Central memory CD8-positive, alpha-beta T cell (primary cell): ENCODE measurements at regions not wholly inside any gene's neighbourhood (a gene's known extent, or its start where the extent isn't known, plus 50 kb on each side); places are given as distances from the start of the nearest gene placed in this dataset.
"Not testable (repeated sequence)": the region's sequence is repeated elsewhere in the genome, so short reads cannot be mapped to it uniquely, and the experiment has no call there.

Source experiments
- ATAC-seq: fragments of 150-1000 bp; cut with Tn5 transposase; replicated peaks from 2 replicates; pipeline ENCODE4 v1.10.0; 2022; ENCODE audit warnings: mild to moderate bottlenecking, moderate FRiP score, moderate number of reproducible peaks; ENCODE audit not compliant: poor library complexity, severe bottlenecking; ENCODE audit errors: extremely low read depth
- DNase-seq, 2 donors: peaks; one replicate each; pipeline ENCODE4 v3.0.0; 2021; ENCODE audit warnings: low spot score in 2 of 2
- H3K27ac Mint-ChIP-seq: one replicate; pipeline ENCODE4 v1.8.0; 2022; ENCODE audit warnings: low read depth, mild to moderate bottlenecking, moderate library complexity, mixed read lengths
- H3K27me3 Mint-ChIP-seq: one replicate; pipeline ENCODE4 v1.8.0; 2022; ENCODE audit warnings: mixed read lengths
- H3K36me3 Mint-ChIP-seq: one replicate; pipeline ENCODE4 v1.8.0; 2022; ENCODE audit warnings: mild to moderate bottlenecking, moderate library complexity, mixed read lengths; ENCODE audit not compliant: insufficient read depth
- H3K4me1 Mint-ChIP-seq: one replicate; pipeline ENCODE4 v1.8.0; 2022; ENCODE audit warnings: mixed read lengths
- H3K4me3 Mint-ChIP-seq: one replicate; pipeline ENCODE4 v1.8.0; 2022; ENCODE audit warnings: mild to moderate bottlenecking, moderate library complexity, mixed read lengths
- H3K9me3 Mint-ChIP-seq: one replicate; pipeline ENCODE4 v1.8.0; 2022; ENCODE audit warnings: mixed read lengths

- not testable (repeated sequence) for DNase-seq, H3K4me3 Mint-ChIP-seq, ATAC-seq, H3K27ac Mint-ChIP-seq, H3K9me3 Mint-ChIP-seq, H3K4me1 Mint-ChIP-seq, H3K36me3 Mint-ChIP-seq
- H3K27me3 Mint-ChIP-seq: peaks cover 20% of the 10 kb centered on the region
Observed at GRCh38 chr7:76937330-76937729, 94.8 kb downstream of the SPDYE17 start.

DNA sequence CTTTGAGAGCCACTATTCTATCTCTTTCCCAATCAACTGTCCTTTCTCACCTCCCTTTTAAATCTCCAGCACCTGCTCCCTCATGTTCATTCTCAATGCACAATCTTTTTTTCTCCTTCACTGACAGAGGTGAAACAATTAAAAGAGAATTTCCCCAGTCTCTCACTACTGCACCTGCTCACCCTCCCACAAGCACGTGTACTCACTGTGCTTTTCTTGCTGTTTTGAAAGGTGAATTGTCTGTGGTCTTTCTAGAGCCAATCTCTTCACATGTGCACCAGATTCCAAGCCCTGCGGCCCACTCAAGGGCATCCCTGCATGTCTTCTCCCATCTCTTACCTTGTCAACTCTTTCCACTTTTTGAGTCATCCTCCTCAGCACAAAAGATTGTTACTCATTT is 95.8 kb downstream of the SPDYE17 start:
- peaks cover 20% of the 10 kb centered on the region for H3K27me3 Mint-ChIP-seq
- DNase-seq, ATAC-seq, H3K27ac Mint-ChIP-seq, H3K4me1 Mint-ChIP-seq, H3K4me3 Mint-ChIP-seq, H3K9me3 Mint-ChIP-seq, H3K36me3 Mint-ChIP-seq: not testable (repeated sequence)

- not testable (repeated sequence) for H3K4me3 Mint-ChIP-seq, ATAC-seq, H3K4me1 Mint-ChIP-seq, DNase-seq, H3K9me3 Mint-ChIP-seq, H3K27ac Mint-ChIP-seq, H3K36me3 Mint-ChIP-seq
- H3K27me3 Mint-ChIP-seq: peaks cover 17% of the 10 kb centered on the region
Observed at GRCh38 chr7:76934711-76935110, 97.5 kb downstream of the SPDYE17 start.

- not testable (repeated sequence) for H3K36me3 Mint-ChIP-seq, H3K9me3 Mint-ChIP-seq, DNase-seq, H3K4me1 Mint-ChIP-seq, ATAC-seq, H3K27ac Mint-ChIP-seq, H3K4me3 Mint-ChIP-seq
- H3K27me3 Mint-ChIP-seq: peaks cover 22% of the 10 kb centered on the region
Observed at GRCh38 chr7:76932957-76933356, 99.2 kb downstream of the SPDYE17 start.

DNA sequence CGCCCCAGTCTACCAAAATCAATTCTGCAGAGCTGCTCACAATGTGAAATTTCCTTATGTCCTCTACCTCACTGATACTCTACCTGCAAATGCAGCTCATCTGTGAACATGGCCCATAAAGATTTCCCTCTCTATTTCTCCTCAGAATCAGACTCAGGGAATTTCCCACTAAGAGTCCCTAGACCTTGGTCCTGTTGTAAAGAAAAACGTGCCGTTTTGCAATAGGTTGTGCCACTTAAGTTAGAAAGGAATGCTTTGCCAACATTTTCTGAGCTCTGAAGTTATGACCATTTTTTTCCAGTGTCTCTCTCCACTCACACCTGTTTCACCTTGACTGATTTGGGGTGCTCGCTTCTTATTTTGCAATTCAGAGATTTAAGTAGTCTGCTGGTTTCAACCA is 100.7 kb downstream of the SPDYE17 start:
- not testable (repeated sequence) for H3K4me1 Mint-ChIP-seq, H3K4me3 Mint-ChIP-seq, H3K9me3 Mint-ChIP-seq, H3K27ac Mint-ChIP-seq, ATAC-seq, H3K36me3 Mint-ChIP-seq, DNase-seq
- peaks cover 26% of the 10 kb centered on the region for H3K27me3 Mint-ChIP-seq

GRCh38 chr7:76930416-76930815 is 101.7 kb downstream of the SPDYE17 start:
- not testable (repeated sequence) for ATAC-seq, H3K4me1 Mint-ChIP-seq, DNase-seq, H3K36me3 Mint-ChIP-seq, H3K4me3 Mint-ChIP-seq, H3K9me3 Mint-ChIP-seq, H3K27ac Mint-ChIP-seq
- H3K27me3 Mint-ChIP-seq: peaks cover 26% of the 10 kb centered on the region

- not testable (repeated sequence) for H3K4me1 Mint-ChIP-seq, H3K27ac Mint-ChIP-seq, ATAC-seq, H3K36me3 Mint-ChIP-seq, H3K9me3 Mint-ChIP-seq, H3K4me3 Mint-ChIP-seq, DNase-seq
- peaks cover 33% of the 10 kb centered on the region for H3K27me3 Mint-ChIP-seq
Observed at GRCh38 chr7:76928751-76929150, 103.4 kb downstream of the SPDYE17 start.

DNA sequence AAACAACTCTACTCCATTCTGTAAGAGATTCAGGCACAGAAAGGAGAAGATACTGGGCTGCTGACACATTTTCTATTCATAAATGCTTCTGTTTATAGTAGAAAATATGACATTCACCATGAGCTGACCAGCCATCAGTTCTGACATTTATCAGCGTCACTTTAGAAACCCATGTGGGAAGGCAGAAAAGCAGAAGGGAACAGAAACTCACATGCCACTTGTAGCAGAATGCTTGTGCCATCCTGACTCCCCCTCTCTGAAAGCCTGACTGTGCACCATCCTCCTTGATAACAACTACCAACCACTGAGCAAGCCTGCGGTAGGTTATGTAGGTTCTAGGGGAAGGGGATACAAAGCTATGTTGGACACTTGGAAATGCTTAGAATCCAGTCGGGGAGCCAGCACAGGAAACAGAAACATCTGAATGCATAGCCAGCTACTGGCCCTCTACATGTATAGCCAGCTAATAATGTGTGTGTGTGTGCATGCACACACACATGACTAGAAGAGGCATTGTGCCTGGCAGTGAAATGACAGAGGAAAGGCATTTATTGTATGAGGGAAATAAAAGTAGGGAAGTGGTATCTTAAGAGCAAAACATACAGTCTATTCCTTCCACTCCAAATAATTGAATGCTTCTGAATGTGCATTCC is 104.3 kb downstream of the SPDYE17 start:
- not testable (repeated sequence) for ATAC-seq, DNase-seq

GRCh38 chr7:76926416-76926815 is 105.7 kb downstream of the SPDYE17 start:
- ATAC-seq, H3K9me3 Mint-ChIP-seq, H3K27ac Mint-ChIP-seq, H3K4me1 Mint-ChIP-seq, DNase-seq, H3K36me3 Mint-ChIP-seq, H3K4me3 Mint-ChIP-seq: not testable (repeated sequence)
- H3K27me3 Mint-ChIP-seq: peaks cover 43% of the 10 kb centered on the region

More for the DNA sequence above, 104.3 kb downstream of the SPDYE17 start:
- H3K27me3 Mint-ChIP-seq: peaks cover 33% of the 10 kb centered on the region
- H3K36me3 Mint-ChIP-seq, H3K4me3 Mint-ChIP-seq, H3K27ac Mint-ChIP-seq, H3K4me1 Mint-ChIP-seq, H3K9me3 Mint-ChIP-seq: not testable (repeated sequence)

- not testable (repeated sequence) for H3K27ac Mint-ChIP-seq, DNase-seq, H3K36me3 Mint-ChIP-seq
Observed at GRCh38 chr7:76924756-76925155, 107.4 kb downstream of the SPDYE17 start.

DNA sequence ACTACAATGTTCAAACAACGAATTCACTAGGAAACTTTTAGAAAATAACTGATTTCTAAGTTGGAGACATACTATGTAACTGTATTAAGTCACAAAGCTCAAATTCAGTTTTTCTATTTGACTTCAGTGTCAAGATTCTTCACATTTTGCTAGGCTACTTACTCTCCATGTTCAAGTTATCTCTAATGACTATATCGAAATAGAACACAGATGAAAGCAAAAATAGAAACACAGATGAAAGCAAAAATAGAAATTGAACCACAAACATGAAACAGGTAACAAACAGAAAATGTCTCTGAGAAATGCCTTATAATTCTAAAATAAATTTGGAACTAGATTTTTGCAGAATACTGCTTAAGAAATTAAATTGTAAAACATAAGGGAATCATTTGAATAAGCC is 113.5 kb downstream of the SPDYE17 start:
- not testable (repeated sequence) for H3K36me3 Mint-ChIP-seq, DNase-seq, H3K4me1 Mint-ChIP-seq, H3K9me3 Mint-ChIP-seq, H3K27ac Mint-ChIP-seq, H3K4me3 Mint-ChIP-seq, ATAC-seq
- peaks cover 24% of the 10 kb centered on the region for H3K27me3 Mint-ChIP-seq

More at GRCh38 chr7:76924756-76925155, 107.4 kb downstream of the SPDYE17 start:
- not testable (repeated sequence) for H3K9me3 Mint-ChIP-seq, H3K4me3 Mint-ChIP-seq, H3K4me1 Mint-ChIP-seq, ATAC-seq
- peaks cover 48% of the 10 kb centered on the region for H3K27me3 Mint-ChIP-seq

DNA sequence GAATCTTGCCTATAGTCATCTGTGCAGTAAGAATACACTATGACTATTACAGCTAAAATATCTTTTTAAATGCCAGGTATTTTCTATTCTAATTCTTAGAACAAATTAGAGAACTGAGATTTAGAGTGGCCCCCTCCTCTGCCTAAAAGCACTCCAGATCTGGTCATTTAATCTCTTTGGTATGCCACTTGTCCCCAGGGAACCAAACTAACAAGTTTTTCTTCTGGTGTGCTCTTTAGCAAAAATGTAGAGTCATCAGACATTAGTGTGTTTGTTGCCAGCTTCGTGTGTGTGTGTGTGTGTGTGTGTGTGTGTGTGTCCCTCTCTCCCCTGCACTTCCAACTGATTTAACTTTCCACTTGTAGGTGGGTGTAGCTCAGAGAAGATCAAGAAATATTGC is 117.8 kb downstream of the SPDYE17 start:
- H3K4me1 Mint-ChIP-seq: not testable (repeated sequence)

DNA sequence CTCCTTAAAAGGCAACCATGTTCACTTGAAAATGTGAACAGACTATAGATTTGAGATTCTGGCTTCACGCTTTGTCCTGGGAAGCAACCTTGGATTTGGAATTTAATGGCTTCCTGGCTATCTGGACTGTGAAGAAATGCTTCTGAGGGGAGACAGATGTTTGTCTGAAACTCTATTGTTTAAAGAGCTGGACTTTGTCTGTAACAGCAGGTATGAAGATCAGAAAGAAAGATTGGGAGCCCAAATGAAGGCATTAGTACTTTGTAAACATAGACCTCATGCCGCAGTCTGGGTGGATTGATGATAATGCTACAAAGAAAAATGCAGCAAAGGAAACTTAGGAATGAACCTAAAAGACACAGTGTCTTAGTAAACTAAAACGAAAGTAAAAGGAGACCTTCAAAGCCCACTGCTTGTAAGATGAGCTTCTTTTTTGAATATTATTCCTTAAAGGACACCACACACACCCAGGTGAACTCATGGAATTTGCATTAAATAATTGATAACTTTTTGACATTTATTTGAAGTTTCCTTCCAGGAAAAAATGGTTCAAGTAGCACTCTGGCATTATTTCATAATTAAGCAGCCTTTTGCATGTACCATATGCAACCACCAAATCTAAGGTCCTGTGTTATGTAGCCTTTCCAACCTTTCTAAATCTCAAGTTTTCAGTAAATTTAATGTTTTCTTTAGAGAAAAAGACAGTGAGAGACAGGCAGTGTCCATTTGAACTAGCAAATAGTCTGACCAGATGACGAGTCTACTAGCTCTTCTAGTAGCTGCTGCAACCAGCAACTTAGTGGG is 119.9 kb downstream of the SPDYE17 start:
- H3K9me3 Mint-ChIP-seq, H3K4me1 Mint-ChIP-seq, H3K36me3 Mint-ChIP-seq, ATAC-seq, H3K27me3 Mint-ChIP-seq, DNase-seq: not testable (repeated sequence)
- peak overlapping the region; percentile 25 for H3K27ac Mint-ChIP-seq
- peak overlapping the region; percentile 40 for H3K4me3 Mint-ChIP-seq

More for the DNA sequence above, 117.8 kb downstream of the SPDYE17 start:
- not testable (repeated sequence) for H3K9me3 Mint-ChIP-seq, H3K27me3 Mint-ChIP-seq, H3K4me3 Mint-ChIP-seq, H3K27ac Mint-ChIP-seq, ATAC-seq, DNase-seq, H3K36me3 Mint-ChIP-seq
